GM20000 (cell line): ENCODE measurements at regions not wholly inside any gene's neighbourhood (a gene's known extent, or its start where the extent isn't known, plus 50 kb on each side); places are given as distances from the start of the nearest gene placed in this dataset.

Experiments
- DNase-seq: peaks from one replicate; pipeline ENCODE4 v3.0.0; 2012; ENCODE audit warnings: low spot score
- TF ChIP-seq, protein P1 (sequence below): IDR thresholded peaks from 2 replicates; pipeline ENCODE4 v1.5.1; 2012; ENCODE audit warnings: mild to moderate bottlenecking, control low read depth; ENCODE audit errors: extremely low read depth, missing control alignments

DNA sequence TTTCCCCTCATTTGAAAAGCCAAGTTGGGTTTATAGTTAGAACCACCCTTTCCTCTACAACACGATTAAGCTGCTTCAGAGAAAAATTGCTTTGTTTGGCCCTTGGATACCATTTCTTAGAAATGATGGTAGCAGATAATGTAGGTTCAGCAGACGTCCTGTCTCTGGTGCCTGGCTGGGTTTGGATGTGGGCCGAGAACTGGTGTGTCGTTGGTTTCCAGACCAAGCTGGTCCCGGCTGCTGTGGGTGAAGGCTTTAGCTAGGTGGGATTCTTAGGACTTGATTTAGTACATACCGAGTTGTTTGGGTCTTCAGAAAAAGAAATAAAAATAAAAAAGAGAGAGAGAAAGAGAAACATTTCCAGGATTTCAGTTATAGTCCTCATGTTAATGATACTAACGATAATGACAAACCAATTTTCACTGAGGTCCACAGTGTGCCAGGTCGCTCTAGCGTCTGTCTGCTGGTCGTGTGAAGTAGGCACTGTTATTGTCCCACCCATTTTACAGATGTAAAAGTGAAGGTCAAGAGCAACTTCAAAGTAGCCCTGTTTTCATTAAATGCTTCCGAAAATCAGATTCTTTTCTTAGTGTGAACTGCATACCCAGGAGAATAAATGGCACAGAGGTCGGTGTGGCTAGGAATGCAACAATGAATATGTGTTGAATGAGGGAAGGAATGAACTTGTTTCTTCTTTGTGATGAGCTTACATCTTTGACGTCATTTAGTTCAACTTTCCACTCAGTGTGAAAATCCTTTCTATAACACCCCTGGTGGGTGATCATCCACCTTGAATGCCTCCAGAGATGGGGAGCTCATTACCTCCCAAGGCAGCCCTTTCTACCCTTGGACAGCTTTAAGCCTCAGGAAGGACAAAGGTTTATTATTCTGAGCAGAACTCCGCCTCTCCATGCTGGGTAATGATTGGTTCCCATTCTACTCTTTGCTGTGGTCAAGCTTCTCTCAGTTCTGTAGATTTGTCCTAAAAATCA lies 115.9 kb downstream of the INHBB start:
- no peak for DNase-seq
- TF ChIP-seq, protein P1, sequence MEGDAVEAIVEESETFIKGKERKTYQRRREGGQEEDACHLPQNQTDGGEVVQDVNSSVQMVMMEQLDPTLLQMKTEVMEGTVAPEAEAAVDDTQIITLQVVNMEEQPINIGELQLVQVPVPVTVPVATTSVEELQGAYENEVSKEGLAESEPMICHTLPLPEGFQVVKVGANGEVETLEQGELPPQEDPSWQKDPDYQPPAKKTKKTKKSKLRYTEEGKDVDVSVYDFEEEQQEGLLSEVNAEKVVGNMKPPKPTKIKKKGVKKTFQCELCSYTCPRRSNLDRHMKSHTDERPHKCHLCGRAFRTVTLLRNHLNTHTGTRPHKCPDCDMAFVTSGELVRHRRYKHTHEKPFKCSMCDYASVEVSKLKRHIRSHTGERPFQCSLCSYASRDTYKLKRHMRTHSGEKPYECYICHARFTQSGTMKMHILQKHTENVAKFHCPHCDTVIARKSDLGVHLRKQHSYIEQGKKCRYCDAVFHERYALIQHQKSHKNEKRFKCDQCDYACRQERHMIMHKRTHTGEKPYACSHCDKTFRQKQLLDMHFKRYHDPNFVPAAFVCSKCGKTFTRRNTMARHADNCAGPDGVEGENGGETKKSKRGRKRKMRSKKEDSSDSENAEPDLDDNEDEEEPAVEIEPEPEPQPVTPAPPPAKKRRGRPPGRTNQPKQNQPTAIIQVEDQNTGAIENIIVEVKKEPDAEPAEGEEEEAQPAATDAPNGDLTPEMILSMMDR: no peak

DNA sequence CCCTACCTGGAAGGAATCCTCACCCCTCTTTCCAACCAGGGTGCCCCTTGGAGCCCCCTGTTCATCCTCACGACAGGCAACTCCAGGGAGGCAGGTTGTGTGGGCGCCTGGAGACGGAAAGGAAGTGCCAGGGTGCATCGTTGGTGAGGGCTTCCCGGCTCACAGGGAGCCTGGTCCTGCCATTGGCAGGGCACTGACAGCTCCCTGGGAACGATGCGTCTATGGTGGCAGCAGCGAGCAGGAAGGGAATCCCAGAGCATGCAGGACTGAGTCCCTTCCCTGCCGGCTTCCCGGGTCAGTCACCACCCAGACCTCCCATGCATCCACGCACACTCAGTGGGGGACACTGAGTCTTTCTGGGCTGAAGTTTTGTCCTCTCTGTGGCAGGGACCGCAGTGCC lies 117.6 kb downstream of the INHBB start:
- no peak for DNase-seq
- TF ChIP-seq, protein P1: no peak

DNA sequence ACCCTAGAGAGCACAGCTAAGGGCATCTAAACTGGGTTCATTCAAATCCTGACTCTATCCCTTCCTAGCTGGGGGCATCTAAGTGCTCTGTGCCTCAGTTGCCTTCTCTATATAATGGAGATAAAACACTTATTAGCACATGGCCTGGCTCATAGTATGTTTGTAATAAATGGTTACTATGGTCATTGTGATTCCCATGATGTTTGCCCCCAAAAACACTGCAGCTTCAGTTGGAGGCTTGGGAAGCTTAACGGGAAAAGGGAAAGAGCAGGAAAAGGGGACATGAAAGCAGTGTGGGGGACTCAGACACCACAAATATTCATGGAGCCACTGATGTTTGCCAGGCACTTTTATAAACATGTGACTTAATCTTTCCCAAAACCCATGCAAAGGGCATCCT lies 118.1 kb downstream of the INHBB start:
- DNase-seq: no peak
- TF ChIP-seq, protein P1: no peak

DNA sequence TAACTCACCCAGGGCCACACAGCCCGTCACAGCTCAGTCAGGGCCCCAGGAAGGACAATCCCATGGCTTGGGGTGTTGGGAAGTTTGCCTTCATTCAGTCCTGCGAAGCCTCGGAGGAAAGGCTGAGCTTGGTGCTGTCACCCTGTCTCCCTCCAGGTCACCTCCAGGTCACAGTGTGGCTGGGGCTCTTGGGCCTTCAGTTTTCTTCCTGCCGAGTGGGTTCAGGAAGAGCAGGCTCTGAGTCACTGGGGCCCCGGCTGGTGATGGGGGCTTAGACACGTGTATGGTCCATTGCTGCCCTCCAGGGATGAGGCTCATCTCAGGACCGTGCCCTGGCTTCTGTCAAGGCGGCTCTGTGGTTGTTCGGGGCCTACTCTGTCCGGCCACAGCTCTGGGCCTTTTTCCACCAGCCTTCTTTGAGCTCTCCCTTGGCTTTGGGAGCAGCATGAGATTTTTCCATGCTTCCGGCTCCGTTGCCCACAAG lies 118.6 kb downstream of the INHBB start:
- TF ChIP-seq, protein P1: no peak

DNA sequence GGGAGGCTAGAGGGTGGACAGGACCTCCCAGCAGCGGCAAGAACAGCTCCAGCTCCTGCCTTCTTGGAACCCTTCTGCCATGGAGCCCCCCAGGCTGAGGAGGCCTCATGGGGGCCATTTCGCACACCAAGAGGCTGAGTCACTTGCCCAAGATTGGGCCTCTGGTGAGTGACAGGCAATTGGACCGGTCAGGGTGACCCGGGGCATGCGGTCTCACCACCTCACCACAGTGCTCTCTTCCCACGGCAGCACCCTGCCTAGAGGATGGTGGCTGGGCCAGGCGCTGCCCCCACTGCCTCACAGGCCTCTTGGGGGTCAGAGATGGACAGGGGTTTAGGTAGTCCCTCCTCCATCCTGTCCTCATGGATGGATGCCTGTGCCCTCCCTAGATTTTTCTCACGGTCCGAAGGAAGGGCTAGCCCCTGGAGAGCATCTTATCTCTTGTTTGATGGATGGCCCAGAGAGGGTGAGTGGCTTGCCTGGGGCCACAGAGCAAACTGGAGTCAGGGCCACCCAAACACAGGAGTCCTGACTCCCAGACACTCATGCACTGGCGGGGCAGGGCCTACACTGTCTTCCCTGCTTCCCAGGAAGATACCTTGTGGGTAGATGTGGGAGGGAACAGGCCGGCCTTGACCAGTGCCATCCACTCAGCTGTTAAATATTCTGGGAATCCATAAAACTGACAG lies 119.2 kb downstream of the INHBB start:
- TF ChIP-seq, protein P1: no peak
- DNase-seq: no peak

More for the DNA sequence above, 118.6 kb downstream of the INHBB start:
- no peak for DNase-seq

DNA sequence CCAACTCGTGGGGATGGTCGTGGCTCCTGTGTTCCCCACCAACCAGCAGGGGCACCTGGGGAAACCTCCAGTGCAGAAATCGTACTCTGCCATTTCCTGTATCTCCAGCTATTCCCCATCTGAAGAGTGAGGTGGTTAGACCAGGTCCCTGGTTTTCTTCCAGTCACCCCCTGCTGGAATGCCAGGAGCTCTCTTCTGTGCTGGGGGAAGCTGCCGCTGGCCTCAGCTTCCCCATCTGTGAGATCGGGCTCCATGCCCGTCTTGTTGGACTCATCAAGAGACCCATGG lies 119.7 kb downstream of the INHBB start:
- TF ChIP-seq, protein P1: no peak
- DNase-seq: no peak
